SK-N-SH (cell line): ENCODE measurements at regions not wholly inside any gene's neighbourhood (a gene's known extent, or its start where the extent isn't known, plus 50 kb on each side); places are given as distances from the start of the nearest gene placed in this dataset.

Experiments used
- CHD2 ChIP-seq: fragments of 150-350 bp; IDR thresholded peaks from 2 replicates; pipeline ENCODE4 v1.6.1; 2018; ENCODE audit warnings: low read length; ENCODE audit not compliant: partially characterized antibody
- CTCF ChIP-seq: fragments of 200-600 bp; sonication (generic); IDR thresholded peaks from 2 replicates; pipeline ENCODE4 v1.6.1; 2017; ENCODE audit warnings: antibody characterized with exemption, mild to moderate bottlenecking, moderate library complexity
- FOXJ3 ChIP-seq: sonication (generic); formaldehyde crosslinking; IDR thresholded peaks from 2 replicates; pipeline ENCODE4 v1.5.1; 2020; ENCODE audit warnings: mild to moderate bottlenecking, missing genetic modification reagents
- GABPA ChIP-seq: IDR thresholded peaks from 2 replicates; pipeline ENCODE4 v1.4.0; 2012; ENCODE audit warnings: low read depth, mild to moderate bottlenecking
- GATA2 ChIP-seq: sonication (generic); formaldehyde crosslinking; IDR thresholded peaks from 2 replicates; pipeline ENCODE4 v1.5.0; 2020; ENCODE audit warnings: mild to moderate bottlenecking, missing genetic modification reagents
- JUND ChIP-seq: IDR thresholded peaks from 2 replicates; pipeline ENCODE4 v1.4.0; 2012
- MAX ChIP-seq: IDR thresholded peaks from 2 replicates; pipeline ENCODE4 v1.4.0; 2012; ENCODE audit warnings: low read depth
- SIN3A ChIP-seq: IDR thresholded peaks from 2 replicates; pipeline ENCODE4 v1.6.1; 2012; ENCODE audit warnings: low read depth, mild to moderate bottlenecking, low read length, moderate library complexity, borderline replicate concordance
- TAF1 ChIP-seq: IDR thresholded peaks from 2 replicates; pipeline ENCODE4 v1.6.1; 2012; ENCODE audit warnings: low read depth, mild to moderate bottlenecking, low read length, moderate library complexity, borderline replicate concordance
- TEAD4 ChIP-seq: IDR thresholded peaks from 2 replicates; pipeline ENCODE4 v1.4.0; 2012; ENCODE audit warnings: mild to moderate bottlenecking, borderline replicate concordance; ENCODE audit not compliant: insufficient read depth
- USF2 ChIP-seq: fragments of 150-350 bp; IDR thresholded peaks from 2 replicates; pipeline ENCODE4 v1.6.1; 2017; ENCODE audit warnings: antibody characterized with exemption, low read length, low read depth, borderline replicate concordance
- YY1 ChIP-seq: IDR thresholded peaks from 2 replicates; pipeline ENCODE4 v1.4.0; 2012; ENCODE audit warnings: low read depth, mild to moderate bottlenecking

GRCh38 chr11:15890031-15890713 is 466.2 kb downstream of the SOX6 start:
- no peak for TF ChIP-seq SIN3A
- TF ChIP-seq GABPA, result no peak
- no peak for TF ChIP-seq YY1
- no peak for TF ChIP-seq USF2
- no peak for TF ChIP-seq MAX
- no peak for TF ChIP-seq CTCF
- TF ChIP-seq CHD2, result no peak
- TF ChIP-seq TAF1, result no peak
- TF ChIP-seq TEAD4, result no peak
- no peak for TF ChIP-seq FOXJ3 (CRISPR knock-in tag)
- no peak for TF ChIP-seq GATA2
- TF ChIP-seq JUND, result no peak
